ENCODE measurements at regions not wholly inside any gene's neighbourhood (a gene's known extent, or its start where the extent isn't known, plus 50 kb on each side); places are given as distances from the start of the nearest gene placed in this dataset.

- DNase-seq (ENCODE audit: low spot score), result no peak
Measured at GRCh38 chr12:98274430-98275130, 240.8 kb upstream of the TMPO start.

GRCh38 chr12:98275131-98275475, 240.3 kb upstream of the TMPO start:
- no peak for DNase-seq (ENCODE audit: low spot score)

DNA sequence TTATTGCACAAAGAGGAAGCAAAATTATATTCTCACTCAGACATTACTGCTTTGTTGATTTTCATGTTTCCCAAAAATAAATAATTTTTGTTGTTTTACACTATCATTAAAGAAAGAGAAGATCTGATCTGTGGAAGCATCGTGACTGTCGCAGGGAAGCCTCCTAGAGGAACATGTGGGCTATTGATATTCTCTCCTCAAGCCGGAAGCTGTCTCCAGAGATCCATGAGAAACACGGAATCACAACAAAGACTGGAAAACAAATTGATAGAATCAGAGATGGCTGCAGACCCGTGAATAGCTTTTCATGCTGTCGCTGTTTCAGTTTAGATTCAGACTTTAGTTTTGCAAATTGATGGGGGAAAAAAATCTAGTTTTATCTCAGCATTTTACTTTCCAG, 235.2 kb upstream of the TMPO start:
- no peak for DNase-seq (ENCODE audit: low spot score)

GRCh38 chr12:98280621-98281020, 234.8 kb upstream of the TMPO start:
- no peak for DNase-seq (ENCODE audit: low spot score)

DNA sequence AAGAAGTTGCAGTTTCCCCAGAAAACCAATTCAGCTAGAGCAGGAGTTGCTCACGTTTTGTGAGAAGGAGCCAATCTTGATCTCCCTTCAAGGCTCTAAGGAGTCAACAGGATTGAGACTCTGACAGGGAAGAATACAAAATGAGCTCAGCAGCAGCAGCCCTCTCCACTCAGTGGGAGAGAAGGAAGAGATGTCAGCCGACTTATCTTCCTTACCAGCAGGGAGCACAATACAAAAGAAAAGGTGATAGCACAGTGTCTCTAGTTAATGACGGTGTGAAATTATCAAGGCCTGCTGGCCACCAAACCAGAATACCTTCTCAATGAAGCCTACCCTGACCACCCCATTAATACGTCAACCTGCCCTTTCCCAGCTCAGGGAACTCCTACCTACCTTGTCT, 223.6 kb upstream of the TMPO start:
- no peak for DNase-seq (ENCODE audit: low spot score)

DNA sequence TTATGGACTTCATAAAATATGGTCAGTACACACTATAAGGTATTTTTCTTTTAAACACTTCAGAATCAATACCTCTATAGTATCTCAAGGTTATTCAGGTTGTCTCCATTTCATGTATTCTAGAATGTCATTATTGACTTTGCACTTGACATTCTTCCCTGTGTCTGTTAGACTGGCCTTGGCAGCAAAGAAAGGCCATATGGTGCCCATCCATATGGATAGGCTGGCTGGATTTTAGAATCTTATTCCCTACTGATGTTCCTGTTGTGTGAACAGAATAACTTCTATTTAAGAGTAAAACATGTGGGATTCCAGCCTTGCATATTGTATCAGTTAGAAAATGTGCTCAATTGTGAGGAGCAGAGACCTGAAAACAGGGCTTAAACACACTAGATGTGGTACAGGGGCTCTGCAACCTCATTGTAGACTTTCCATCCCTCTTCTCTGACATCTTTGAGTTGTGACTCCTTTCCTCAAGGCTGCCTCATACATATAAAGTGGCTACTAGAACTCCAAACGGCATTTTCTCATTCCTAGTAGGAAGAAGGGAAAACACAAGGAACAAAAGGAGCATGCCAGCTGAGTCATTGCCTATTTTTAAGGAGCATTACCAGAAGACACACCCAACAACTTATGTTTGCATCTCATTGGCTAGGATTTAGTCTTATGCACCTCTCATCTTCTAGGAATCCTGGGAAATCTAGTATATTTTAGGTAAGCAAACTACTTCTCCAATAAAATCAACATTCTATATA, 221.2 kb upstream of the TMPO start:
- no peak for DNase-seq (ENCODE audit: low spot score)

GRCh38 chr12:98295681-98296080, 219.7 kb upstream of the TMPO start:
- no peak for DNase-seq (ENCODE audit: low spot score)

- no peak for DNase-seq (ENCODE audit: low spot score)
Measured at GRCh38 chr12:98296462-98297079, 218.8 kb upstream of the TMPO start.

DNA sequence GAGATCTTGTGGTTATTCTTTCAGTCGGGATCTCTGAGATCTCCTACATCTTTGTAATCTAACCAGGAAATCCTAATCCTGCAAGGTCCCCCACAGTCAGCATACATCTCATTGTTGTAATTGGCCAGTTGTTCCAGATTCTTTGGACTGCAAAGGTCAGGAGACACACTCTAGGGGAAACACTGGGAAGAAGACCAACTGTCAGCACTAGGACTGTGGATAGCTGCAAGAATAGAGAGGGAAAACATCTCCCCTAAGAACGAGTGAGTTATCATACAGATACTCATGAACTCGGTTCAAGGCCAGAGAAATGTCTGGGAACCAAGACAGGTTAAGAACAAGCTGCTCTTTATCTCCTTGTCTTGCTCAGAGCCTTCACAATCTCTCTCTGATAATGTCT, 217.9 kb upstream of the TMPO start:
- no peak for DNase-seq (ENCODE audit: low spot score)

DNA sequence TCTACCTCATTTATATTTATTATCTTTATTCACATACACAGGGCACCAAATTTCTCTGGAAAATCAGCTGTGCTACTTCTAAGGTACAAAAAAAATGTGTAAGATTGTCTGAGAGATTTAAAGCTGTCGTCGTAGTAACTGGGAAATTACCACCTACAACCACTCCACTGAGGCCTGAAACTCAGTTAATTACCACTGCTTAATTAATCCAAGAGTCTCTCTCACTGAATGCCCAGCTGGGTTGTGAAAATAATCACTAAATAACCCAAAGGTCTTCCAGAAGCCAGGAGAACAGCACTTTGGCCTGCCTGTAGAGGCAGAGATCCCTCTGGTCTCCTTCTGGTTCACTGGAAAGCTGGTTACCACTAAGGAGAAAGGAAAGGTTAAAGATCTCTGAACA, 207.2 kb upstream of the TMPO start:
- no peak for DNase-seq (ENCODE audit: low spot score)

DNA sequence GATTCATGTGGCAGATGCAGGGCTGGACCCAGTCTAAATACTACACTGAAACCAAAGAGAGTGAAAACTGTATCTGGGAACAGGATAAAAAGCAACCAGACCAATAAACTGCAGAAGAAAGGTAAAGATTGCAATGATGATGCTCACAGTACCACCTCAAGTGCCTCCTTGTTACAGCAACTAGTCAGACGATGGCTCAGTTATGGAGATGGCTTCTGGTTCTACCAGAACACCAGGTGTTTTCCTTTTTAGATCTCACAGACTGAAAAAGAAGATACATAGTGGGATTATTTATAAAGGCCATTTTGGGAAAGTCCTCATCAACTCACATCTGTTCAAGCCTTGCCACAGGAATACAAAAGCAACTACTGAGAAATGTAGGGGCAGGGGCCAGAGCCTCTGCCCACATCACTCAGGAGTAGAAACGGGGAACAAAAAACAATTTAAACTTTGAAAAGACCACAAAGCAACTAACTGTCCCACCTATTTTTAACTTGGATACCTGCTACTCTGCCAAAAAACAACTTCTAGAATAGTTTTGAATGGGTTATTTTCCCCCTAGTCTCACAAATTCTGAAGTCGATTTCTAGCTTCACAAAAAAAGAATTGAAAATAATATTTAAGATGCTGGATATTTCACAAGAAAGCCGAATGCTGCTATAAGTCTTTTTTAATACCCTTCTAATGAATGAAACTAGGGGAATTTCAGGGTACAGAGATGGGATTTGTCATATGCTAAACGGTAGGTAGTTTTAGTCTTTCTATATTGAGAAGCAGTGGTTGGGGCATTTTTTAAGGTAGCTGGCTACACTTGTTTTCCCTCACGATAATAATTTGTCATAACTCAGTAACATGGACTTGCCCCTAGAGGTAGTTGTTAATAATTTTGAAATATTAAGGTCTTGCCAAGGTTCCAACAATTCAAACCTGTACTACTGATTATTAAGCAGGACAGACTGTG, 197.2 kb upstream of the TMPO start:
- DNase-seq (ENCODE audit: low spot score), result peak; percentile 2

GRCh38 chr12:98319716-98320425, 195.5 kb upstream of the TMPO start:
- DNase-seq (ENCODE audit: low spot score), result no peak

- no peak for DNase-seq (ENCODE audit: low spot score)
Measured at GRCh38 chr12:98325003-98325402, 190.4 kb upstream of the TMPO start.

- no peak for DNase-seq (ENCODE audit: low spot score)
Measured at GRCh38 chr12:98328467-98328866, 186.9 kb upstream of the TMPO start.

- DNase-seq (ENCODE audit: low spot score), result no peak
Measured at GRCh38 chr12:98329589-98329988, 185.8 kb upstream of the TMPO start.

GRCh38 chr12:98332642-98333041, 182.7 kb upstream of the TMPO start:
- DNase-seq (ENCODE audit: low spot score), result no peak

GRCh38 chr12:98334768-98335167, 180.6 kb upstream of the TMPO start:
- no peak for DNase-seq (ENCODE audit: low spot score)

- DNase-seq (ENCODE audit: low spot score), result no peak
Measured at GRCh38 chr12:98341026-98341425, 174.4 kb upstream of the TMPO start.

GRCh38 chr12:98341732-98342131, 173.7 kb upstream of the TMPO start:
- no peak for DNase-seq (ENCODE audit: low spot score)

- no peak for DNase-seq (ENCODE audit: low spot score)
Measured at GRCh38 chr12:98343002-98343567, 172.3 kb upstream of the TMPO start.
